HCT116 (cell line): ENCODE measurements at regions not wholly inside any gene's neighbourhood (a gene's known extent, or its start where the extent isn't known, plus 50 kb on each side); places are given as distances from the start of the nearest gene placed in this dataset.

Experiments used
- ATAC-seq: fragments of 200-7000 bp; cut with Tn5 transposase; 2 replicates; pipeline ENCODE4 v1.9.1; 2020; ENCODE audit warnings: mild to moderate bottlenecking, moderate library complexity
- BruUV-seq: library from RNA; stranded (reverse); fragments of 400-500 nt; replicated peaks from 2 replicates; lab custom pipeline; 2021; lab: Mats Ljungman, UMichigan
- CTCF ChIA-PET: fragments of 300-600 bp; sonication (Branson Sonifier 250); formaldehyde crosslinking; loops from one replicate; lab custom pipeline; 2021; ENCODE audit warnings: antibody characterized with exemption; lab: Charles Lee
- POLR2A ChIA-PET: fragments of 300-600, 350-600 bp; sonication (Branson Sonifier 250); formaldehyde crosslinking; loops from one replicate; lab custom pipeline; 2021; ENCODE audit warnings: antibody characterized with exemption; lab: Charles Lee
- RAD21 ChIA-PET, 2 experiments: fragments of 300-600 bp; sonication (Branson Sonifier 250); formaldehyde crosslinking; loops; one replicate each; lab custom pipeline; 2023; ENCODE audit warnings: low total read pairs in 2 of 2; ENCODE audit not compliant: uncharacterized antibody in 2 of 2, unreplicated experiment in 2 of 2, low non-redundant PET in 1 of 2; lab: Charles Lee
- DNase-seq: peaks from one replicate; pipeline ENCODE4 v3.0.0-alpha.2; 2010; ENCODE audit warnings: low read depth, low spot score
- H2AFZ ChIP-seq: fragments of 200-600 bp; shearing (Covaris generic), sonication (generic); 2 replicates; pipeline ENCODE4 v1.6.1; 2017; ENCODE audit warnings: low read depth, mixed run types, mixed read lengths, antibody characterized with exemption, low read length; ENCODE audit not compliant: poor library complexity, severe bottlenecking
- H3K27ac ChIP-seq: 2 replicates; pipeline ENCODE4 v1.5.1; 2012; ENCODE audit warnings: low read depth, low read length
- H3K27me3 ChIP-seq: fragments of 200-600 bp; sonication (generic); 2 replicates; pipeline ENCODE4 v1.6.1; 2016; ENCODE audit warnings: mixed run types, low read length, mixed read lengths; ENCODE audit not compliant: insufficient read depth
- H3K36me3 ChIP-seq, 2 experiments: fragments of 200-500 bp in 1 of 2; fragments of 200-600 bp in 1 of 2; sonication (Bioruptor generic) in 1 of 2; sonication (generic) in 1 of 2; 2 replicates each; pipeline versions ENCODE4 v1.5.1 to v1.6.1; 2014 to 2016; ENCODE audit warnings: low read length in 2 of 2, inconsistent platforms in 1 of 2, mixed read lengths in 1 of 2, mixed run types in 1 of 2; ENCODE audit not compliant: insufficient read depth in 2 of 2, control insufficient read depth in 1 of 2
- H3K4me1 ChIP-seq, 2 experiments: fragments of 200-600 bp in 1 of 2; sonication (generic) in 1 of 2; 2 replicates each; pipeline versions ENCODE4 v1.5.1 to v1.6.1; 2012 to 2017; ENCODE audit warnings: low read length in 2 of 2, inconsistent platforms in 1 of 2, mild to moderate bottlenecking in 1 of 2, mixed read lengths in 1 of 2, mixed run types in 1 of 2, moderate library complexity in 1 of 2; ENCODE audit not compliant: insufficient read depth in 2 of 2, control insufficient read depth in 1 of 2
- H3K4me2 ChIP-seq: fragments of 200-600 bp; sonication (generic); 2 replicates; pipeline ENCODE4 v1.6.1; 2017; ENCODE audit warnings: mixed run types, low read length, mixed read lengths
- H3K4me3 ChIP-seq, 2 experiments: fragments of 200-600 bp in 1 of 2; sonication (generic) in 1 of 2; replicated peaks in 1 of 2; 2 replicates each; pipeline ENCODE4 v1.5.1; 2011 to 2016; ENCODE audit warnings: low read length in 2 of 2, control low read depth in 1 of 2, low read depth in 1 of 2, mild to moderate bottlenecking in 1 of 2, mixed read lengths in 1 of 2, mixed run types in 1 of 2
- H3K79me2 ChIP-seq: fragments of 200-600 bp; sonication (generic); 2 replicates; pipeline ENCODE4 v1.6.1; 2017; ENCODE audit warnings: mild to moderate bottlenecking, mixed run types, low read length, moderate library complexity, mixed read lengths; ENCODE audit not compliant: insufficient read depth
- H3K9ac ChIP-seq: fragments of 200-600 bp; sonication (generic); 2 replicates; pipeline ENCODE4 v1.6.1; 2016; ENCODE audit warnings: low read length, mixed read lengths
- H3K9me2 ChIP-seq: fragments of 200-600 bp; sonication (generic), shearing (Covaris generic); 2 replicates; pipeline ENCODE4 v1.6.1; 2017; ENCODE audit warnings: mixed run types, mild to moderate bottlenecking, moderate library complexity; ENCODE audit not compliant: insufficient read depth
- H3K9me3 ChIP-seq, 2 experiments: fragments of 200-500 bp in 1 of 2; fragments of 200-600 bp in 1 of 2; sonication (Bioruptor generic) in 1 of 2; sonication (generic) in 1 of 2; 2 replicates each; pipeline ENCODE4 v1.6.1; 2014 to 2017; ENCODE audit warnings: low read length in 2 of 2, mixed read lengths in 2 of 2, inconsistent platforms in 1 of 2, low read depth in 1 of 2, mild to moderate bottlenecking in 1 of 2, mixed run types in 1 of 2, moderate library complexity in 1 of 2; ENCODE audit not compliant: control insufficient read depth in 1 of 2, insufficient read depth in 1 of 2
- H4K20me1 ChIP-seq: fragments of 200-600 bp; sonication (generic), shearing (Covaris generic); 2 replicates; pipeline ENCODE4 v1.6.1; 2017; ENCODE audit warnings: mixed run types, mild to moderate bottlenecking, moderate library complexity; ENCODE audit not compliant: insufficient read depth
- CBX3 ChIP-seq: IDR thresholded peaks from 2 replicates; pipeline ENCODE4 v1.6.1; 2012; ENCODE audit warnings: low read depth
- ELF1 ChIP-seq: IDR thresholded peaks from 2 replicates; pipeline ENCODE4 v1.6.1; 2012; ENCODE audit warnings: low read depth, borderline replicate concordance
- JUND ChIP-seq: IDR thresholded peaks from 2 replicates; pipeline ENCODE4 v1.6.1; 2012
- POLR2AphosphoS5 ChIP-seq: IDR thresholded peaks from 2 replicates; pipeline ENCODE4 v1.6.1; 2011; ENCODE audit warnings: mild to moderate bottlenecking, low read depth, low read length, moderate library complexity
- SP1 ChIP-seq: IDR thresholded peaks from 2 replicates; pipeline ENCODE4 v1.6.1; 2012; ENCODE audit warnings: low read depth
- TCF7L2 ChIP-seq: IDR thresholded peaks from 2 replicates; pipeline ENCODE4 v1.7.0; 2011; ENCODE audit warnings: borderline replicate concordance, inconsistent platforms; ENCODE audit not compliant: insufficient read depth, insufficient read length; ENCODE audit errors: extremely low read depth
- YY1 ChIP-seq: IDR thresholded peaks from 2 replicates; pipeline ENCODE4 v1.6.1; 2011; ENCODE audit warnings: low read length, low read depth, moderate library complexity, mild to moderate bottlenecking; ENCODE audit not compliant: insufficient replicate concordance; ENCODE audit errors: extremely low read depth
- ZNF274 ChIP-seq: fragments of 200-500 bp; sonication (Bioruptor generic); IDR thresholded peaks from 2 replicates; pipeline ENCODE4 v1.6.1; 2014; ENCODE audit warnings: mild to moderate bottlenecking, low read depth, low read length, inconsistent platforms
- intact Hi-C: fragments of 100-400 bp; cut with micrococcal nuclease; formaldehyde crosslinking; loops from 2 replicates; pipeline ENCODE4 v1.10.0; 2022
- TF ChIP-seq, protein P1 (sequence below): IDR thresholded peaks from 2 replicates; pipeline ENCODE4 v1.6.1; 2012
- TF ChIP-seq, protein P2 (sequence below): IDR thresholded peaks from 2 replicates; pipeline ENCODE4 v1.6.1; 2012; ENCODE audit warnings: low read depth
- TF ChIP-seq, protein P3 (sequence below): IDR thresholded peaks from 2 replicates; pipeline ENCODE4 v1.6.1; 2011; ENCODE audit warnings: mild to moderate bottlenecking, low read length, moderate library complexity; ENCODE audit not compliant: insufficient replicate concordance; ENCODE audit errors: extremely low read depth

DNA sequence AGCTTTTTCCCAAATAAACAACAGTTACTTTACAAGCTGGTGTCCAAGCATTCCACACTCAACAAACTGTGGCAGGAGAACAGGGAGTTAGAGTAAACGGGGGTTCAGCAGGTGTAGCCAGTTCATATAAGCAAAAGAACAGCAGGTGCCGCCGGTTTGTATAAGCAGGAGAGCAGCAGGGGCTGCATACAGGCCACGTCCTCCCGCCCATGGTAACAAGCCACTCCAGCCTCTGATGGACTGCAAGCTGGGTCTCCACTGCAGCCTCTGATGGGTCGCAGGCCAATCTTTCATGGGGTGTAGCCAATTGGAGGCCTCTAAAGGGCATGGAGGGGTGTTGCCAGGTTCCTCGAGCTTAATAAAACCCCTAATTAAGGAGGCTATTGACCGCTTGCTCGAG, 189.3 kb downstream of the ANKRD30B start:
- RAD21 ChIA-PET: no interaction called here
- H3K9ac ChIP-seq: no peak overlapping the region
- H3K36me3 ChIP-seq: no peaks in the 10 kb centered on the region
- no peaks in the 10 kb centered on the region for H4K20me1 ChIP-seq
- H3K4me2 ChIP-seq: no peak overlapping the region
- no peak overlapping the region for H3K27ac ChIP-seq
- no peaks in the 10 kb centered on the region for H3K4me1 ChIP-seq
- no TSS peak for BruUV-seq
- DNase-seq (no peak), ATAC-seq (no peak)
- no peak overlapping the region for H2AFZ ChIP-seq
- POLR2A ChIA-PET: no interaction called here
- H3K9me3 ChIP-seq: peaks cover 0 to 11% of the 10 kb centered on the region in 2 experiments; a peak in 2 of 4 replicates
- no peaks in the 10 kb centered on the region for H3K9me2 ChIP-seq
- no peaks in the 10 kb centered on the region for H3K27me3 ChIP-seq
- CTCF ChIA-PET: no interaction called here
- H3K79me2 ChIP-seq: no peaks in the 10 kb centered on the region
- H3K4me3 ChIP-seq: no peak overlapping the region
- intact Hi-C loops: no loop called here
- TF ChIP-seq ELF1: no peak

DNA sequence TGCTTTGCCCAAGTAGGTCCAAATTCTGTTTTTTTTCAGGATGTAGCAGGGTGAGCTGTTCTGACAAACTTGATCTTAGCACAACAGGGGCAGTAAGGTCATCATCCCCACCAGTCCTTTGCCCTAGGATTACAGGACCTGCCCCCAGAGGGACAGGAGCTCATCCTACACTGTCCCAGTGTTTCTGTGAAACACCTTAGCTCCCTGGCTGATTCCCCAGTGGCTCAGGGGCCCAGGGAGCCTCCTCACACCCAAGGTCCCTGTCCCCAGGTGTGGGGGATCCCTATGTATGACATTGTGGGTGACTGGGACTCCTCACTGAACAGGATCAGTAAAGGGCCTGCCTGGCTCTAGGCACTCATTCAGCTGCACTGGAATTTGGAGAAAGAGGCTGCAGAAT, 191.2 kb downstream of the ANKRD30B start:
- DNase-seq (no peak), ATAC-seq (no peak)
- POLR2A ChIA-PET: no interaction called here

More for the DNA sequence above, 191.2 kb downstream of the ANKRD30B start:
- Histone ChIP-seq H3K36me3 (no peaks in the 10 kb centered on the region), H3K9me3 (peaks cover 0 to 11% of the 10 kb centered on the region in 2 experiments; a peak in 2 of 4 replicates), H3K9me2 (no peaks in the 10 kb centered on the region), H3K79me2 (no peaks in the 10 kb centered on the region), H3K9ac (no peak overlapping the region), H4K20me1 (no peaks in the 10 kb centered on the region), H3K4me3 (no peak overlapping the region), H3K27ac (no peak overlapping the region), H3K27me3 (no peaks in the 10 kb centered on the region), H3K4me2 (no peak overlapping the region), H2AFZ (no peak overlapping the region), H3K4me1 (no peaks in the 10 kb centered on the region)
- ChIA-PET RAD21 (no interaction called here), CTCF (no interaction called here)
- no peak for TF ChIP-seq ZNF274
- TF ChIP-seq, protein P1, sequence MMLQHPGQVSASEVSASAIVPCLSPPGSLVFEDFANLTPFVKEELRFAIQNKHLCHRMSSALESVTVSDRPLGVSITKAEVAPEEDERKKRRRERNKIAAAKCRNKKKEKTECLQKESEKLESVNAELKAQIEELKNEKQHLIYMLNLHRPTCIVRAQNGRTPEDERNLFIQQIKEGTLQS: no peak
- no peak for TF ChIP-seq SP1
- no peak for TF ChIP-seq TCF7L2
- TF ChIP-seq POLR2AphosphoS5: no peak
- TF ChIP-seq JUND: no peak
- TF ChIP-seq, protein P2, sequence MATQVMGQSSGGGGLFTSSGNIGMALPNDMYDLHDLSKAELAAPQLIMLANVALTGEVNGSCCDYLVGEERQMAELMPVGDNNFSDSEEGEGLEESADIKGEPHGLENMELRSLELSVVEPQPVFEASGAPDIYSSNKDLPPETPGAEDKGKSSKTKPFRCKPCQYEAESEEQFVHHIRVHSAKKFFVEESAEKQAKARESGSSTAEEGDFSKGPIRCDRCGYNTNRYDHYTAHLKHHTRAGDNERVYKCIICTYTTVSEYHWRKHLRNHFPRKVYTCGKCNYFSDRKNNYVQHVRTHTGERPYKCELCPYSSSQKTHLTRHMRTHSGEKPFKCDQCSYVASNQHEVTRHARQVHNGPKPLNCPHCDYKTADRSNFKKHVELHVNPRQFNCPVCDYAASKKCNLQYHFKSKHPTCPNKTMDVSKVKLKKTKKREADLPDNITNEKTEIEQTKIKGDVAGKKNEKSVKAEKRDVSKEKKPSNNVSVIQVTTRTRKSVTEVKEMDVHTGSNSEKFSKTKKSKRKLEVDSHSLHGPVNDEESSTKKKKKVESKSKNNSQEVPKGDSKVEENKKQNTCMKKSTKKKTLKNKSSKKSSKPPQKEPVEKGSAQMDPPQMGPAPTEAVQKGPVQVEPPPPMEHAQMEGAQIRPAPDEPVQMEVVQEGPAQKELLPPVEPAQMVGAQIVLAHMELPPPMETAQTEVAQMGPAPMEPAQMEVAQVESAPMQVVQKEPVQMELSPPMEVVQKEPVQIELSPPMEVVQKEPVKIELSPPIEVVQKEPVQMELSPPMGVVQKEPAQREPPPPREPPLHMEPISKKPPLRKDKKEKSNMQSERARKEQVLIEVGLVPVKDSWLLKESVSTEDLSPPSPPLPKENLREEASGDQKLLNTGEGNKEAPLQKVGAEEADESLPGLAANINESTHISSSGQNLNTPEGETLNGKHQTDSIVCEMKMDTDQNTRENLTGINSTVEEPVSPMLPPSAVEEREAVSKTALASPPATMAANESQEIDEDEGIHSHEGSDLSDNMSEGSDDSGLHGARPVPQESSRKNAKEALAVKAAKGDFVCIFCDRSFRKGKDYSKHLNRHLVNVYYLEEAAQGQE: no peak
- no peak for TF ChIP-seq ELF1
- no peak for TF ChIP-seq CBX3
- TF ChIP-seq YY1: no peak
- TF ChIP-seq, protein P3, sequence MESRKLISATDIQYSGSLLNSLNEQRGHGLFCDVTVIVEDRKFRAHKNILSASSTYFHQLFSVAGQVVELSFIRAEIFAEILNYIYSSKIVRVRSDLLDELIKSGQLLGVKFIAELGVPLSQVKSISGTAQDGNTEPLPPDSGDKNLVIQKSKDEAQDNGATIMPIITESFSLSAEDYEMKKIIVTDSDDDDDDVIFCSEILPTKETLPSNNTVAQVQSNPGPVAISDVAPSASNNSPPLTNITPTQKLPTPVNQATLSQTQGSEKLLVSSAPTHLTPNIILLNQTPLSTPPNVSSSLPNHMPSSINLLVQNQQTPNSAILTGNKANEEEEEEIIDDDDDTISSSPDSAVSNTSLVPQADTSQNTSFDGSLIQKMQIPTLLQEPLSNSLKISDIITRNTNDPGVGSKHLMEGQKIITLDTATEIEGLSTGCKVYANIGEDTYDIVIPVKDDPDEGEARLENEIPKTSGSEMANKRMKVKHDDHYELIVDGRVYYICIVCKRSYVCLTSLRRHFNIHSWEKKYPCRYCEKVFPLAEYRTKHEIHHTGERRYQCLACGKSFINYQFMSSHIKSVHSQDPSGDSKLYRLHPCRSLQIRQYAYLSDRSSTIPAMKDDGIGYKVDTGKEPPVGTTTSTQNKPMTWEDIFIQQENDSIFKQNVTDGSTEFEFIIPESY: no peak
- intact Hi-C loops: no loop called here
- no TSS peak for BruUV-seq
